A549 (cell line): ENCODE measurements at regions not wholly inside any gene's neighbourhood (a gene's known extent, or its start where the extent isn't known, plus 50 kb on each side); places are given as distances from the start of the nearest gene placed in this dataset.

Experiments
- ATAC-seq, 2 experiments: fragments of 200-7000 bp in 1 of 2; fragments of >200 bp in 1 of 2; cut with Nextera tagmentation in 1 of 2; cut with Tn5 transposase in 1 of 2; 3 replicates each; pipeline versions ENCODE4 v1.8.0 to v1.9.1; 2018 to 2020; ENCODE audit warnings: mild to moderate bottlenecking in 1 of 2, moderate library complexity in 1 of 2
- CTCF ChIA-PET: fragments of 300-600 bp; sonication (Branson Sonifier 250); formaldehyde crosslinking; extraction: SDS; loops from one replicate; lab custom pipeline; 2021; ENCODE audit warnings: antibody characterized with exemption, inconsistent platforms; lab: Yijun Ruan, JAX
- POLR2A ChIA-PET: fragments of 350-600 bp; formaldehyde crosslinking; extraction: SDS; loops from one replicate; lab custom pipeline; 2021; ENCODE audit warnings: antibody characterized with exemption, inconsistent platforms; lab: Yijun Ruan, JAX
- DNase-seq, 2 experiments: peaks; one replicate each; pipeline versions ENCODE4 v3.0.0 to v3.0.0-alpha.2; 2011 to 2016; ENCODE audit warnings: low read depth in 1 of 2, low spot score in 1 of 2
- FAIRE-seq: peaks from 2 replicates; lab custom pipeline; 2011; peaks lifted over from hg19 to GRCh38; lab: Jason Lieb, UNC
- H3K27ac ChIP-seq, 2 experiments: fragments of >200 bp; sonication (Bioruptor Twin); formaldehyde crosslinking; 3 replicates each; pipeline ENCODE4 v1.5.1; 2016 to 2017
- H3K4me1 ChIP-seq: fragments of >200 bp; sonication (Bioruptor Twin); formaldehyde crosslinking; 3 replicates; pipeline ENCODE4 v1.6.1; 2016
- H3K4me2 ChIP-seq: fragments of >200 bp; sonication (Bioruptor Twin); formaldehyde crosslinking; 3 replicates; pipeline ENCODE4 v1.6.1; 2016
- H3K4me3 ChIP-seq: fragments of >200 bp; sonication (Bioruptor Twin); formaldehyde crosslinking; 3 replicates; pipeline ENCODE4 v1.5.1; 2016
- H3K9me3 ChIP-seq: fragments of >200 bp; sonication (Bioruptor Twin); formaldehyde crosslinking; 3 replicates; pipeline ENCODE4 v1.6.1; 2016
- ATOH8 ChIP-seq: fragments of 250-450 bp; sonication (Bioruptor Pico); IDR thresholded peaks from 2 replicates; pipeline ENCODE4 v1.5.0; 2020; ENCODE audit warnings: low read depth, mild to moderate bottlenecking, moderate library complexity
- BCL3 ChIP-seq: fragments of >200 bp; sonication (Bioruptor Twin); formaldehyde crosslinking; IDR thresholded peaks from 3 replicates; pipeline ENCODE4 v1.6.1; 2016
- CEBPB ChIP-seq, 2 experiments: fragments of >200 bp in 1 of 2; sonication (Bioruptor Twin) in 1 of 2; formaldehyde crosslinking in 1 of 2; IDR thresholded peaks; 2 replicates each; pipeline ENCODE4 v1.6.1; 2012 to 2016
- CTCF ChIP-seq: fragments of >200 bp; sonication (Bioruptor Twin); formaldehyde crosslinking; IDR thresholded peaks from 3 replicates; pipeline ENCODE4 v1.5.1; 2016
- E2F6 ChIP-seq: IDR thresholded peaks from 2 replicates; pipeline ENCODE4 v1.6.1; 2012; ENCODE audit warnings: low read depth, borderline replicate concordance
- EHF ChIP-seq: fragments of 250-450 bp; sonication (Bioruptor Pico); IDR thresholded peaks from 2 replicates; pipeline ENCODE4 v1.5.0; 2020; ENCODE audit warnings: mild to moderate bottlenecking
- ELK1 ChIP-seq: fragments of 150-350 bp; IDR thresholded peaks from 2 replicates; pipeline ENCODE4 v1.6.1; 2014; ENCODE audit warnings: low read depth, mild to moderate bottlenecking, low read length
- FOSL2 ChIP-seq, 2 experiments: fragments of 450-650 bp in 1 of 2; fragments of >200 bp in 1 of 2; sonication (Bioruptor Twin) in 1 of 2; formaldehyde crosslinking; IDR thresholded peaks; 2 replicates each; pipeline versions ENCODE4 v1.5.0 to v1.6.1; 2016 to 2020; ENCODE audit warnings: mild to moderate bottlenecking in 1 of 2, moderate library complexity in 1 of 2
- GATA3 ChIP-seq: IDR thresholded peaks from 2 replicates; pipeline ENCODE4 v1.6.1; 2012; ENCODE audit warnings: borderline replicate concordance
- HDAC2 ChIP-seq: fragments of 200-600 bp; sonication (generic); IDR thresholded peaks from 2 replicates; pipeline ENCODE4 v1.6.1; 2016
- HES2 ChIP-seq: fragments of >200 bp; sonication (Bioruptor Twin); formaldehyde crosslinking; IDR thresholded peaks from 2 replicates; pipeline ENCODE4 v1.6.1; 2016
- HEYL ChIP-seq: fragments of 250-450 bp; sonication (Bioruptor Pico); IDR thresholded peaks from 2 replicates; pipeline ENCODE4 v1.8.0; 2021; ENCODE audit warnings: mild to moderate bottlenecking, moderate library complexity
- HOXB13 ChIP-seq: fragments of 250-450 bp; sonication (Bioruptor Pico); IDR thresholded peaks from 2 replicates; pipeline ENCODE4 v1.5.0; 2020; ENCODE audit warnings: low read depth, mild to moderate bottlenecking, moderate library complexity
- MYC ChIP-seq: IDR thresholded peaks from 2 replicates; pipeline ENCODE4 v1.6.1; 2012; ENCODE audit warnings: mild to moderate bottlenecking, inconsistent platforms, low read length, improper control_type of control experiment, borderline replicate concordance
- NFE2L2 ChIP-seq: fragments of 150-350 bp; conservative IDR thresholded peaks from 2 replicates; pipeline ENCODE4 v1.6.1; 2014; ENCODE audit warnings: low read length
- NPAS2 ChIP-seq: fragments of 250-450 bp; sonication (Bioruptor Pico); IDR thresholded peaks from 2 replicates; pipeline ENCODE4 v1.8.0; 2022; ENCODE audit warnings: mild to moderate bottlenecking, moderate library complexity, borderline replicate concordance
- PBX3 ChIP-seq: IDR thresholded peaks from 2 replicates; pipeline ENCODE4 v1.6.1; 2012
- POLR2AphosphoS2 ChIP-seq: conservative IDR thresholded peaks from 2 replicates; pipeline ENCODE4 v1.6.1; 2012; ENCODE audit warnings: low read length, improper control_type of control experiment, inconsistent platforms
- REST ChIP-seq: fragments of 200-600 bp; sonication (generic); IDR thresholded peaks from 2 replicates; pipeline ENCODE4 v1.6.1; 2016; ENCODE audit warnings: antibody characterized with exemption, mild to moderate bottlenecking, moderate library complexity
- SREBF2 ChIP-seq: fragments of 450-650 bp; IDR thresholded peaks from 2 replicates; pipeline ENCODE4 v1.6.1; 2014; ENCODE audit warnings: mild to moderate bottlenecking, moderate library complexity
- WGBS: methylation state at CpG from one replicate; pipeline ENCODE4 v1.1.6; 2017; ENCODE audit errors: missing lambda C conversion rate; 5-methylcytosine and 5-hydroxymethylcytosine counted together

GRCh38 chr21:18049461-18049860, 195.2 kb upstream of the CHODL start:
- no peak overlapping the region for H3K4me3 ChIP-seq
- H3K9me3 ChIP-seq = no peaks in the 10 kb centered on the region
- DNase-seq (no peak), FAIRE-seq (no peak), ATAC-seq (no peak)
- CTCF ChIA-PET = no interaction called here
- no peak overlapping the region for H3K27ac ChIP-seq
- TF ChIP-seq REST = no peak
- TF ChIP-seq SREBF2 = no peak
- TF ChIP-seq CEBPB (IDR thresholded peaks at IDR 0.05) = no peak
- no peak for TF ChIP-seq EHF
- TF ChIP-seq NFE2L2 = no peak
- TF ChIP-seq BCL3 = no peak
- no peak for TF ChIP-seq MYC
- no peak for TF ChIP-seq E2F6
- no peak for TF ChIP-seq HES2
- TF ChIP-seq HEYL (CRISPR knock-in tag) = no peak
- TF ChIP-seq CTCF = no peak
- TF ChIP-seq ATOH8 (CRISPR knock-in tag) = no peak
- TF ChIP-seq NPAS2 (CRISPR knock-in tag) = no peak
- no peak for TF ChIP-seq HDAC2
- WGBS = 8% methylated on average over 2 of the region's 2 CpGs
- no peak overlapping the region for H3K4me2 ChIP-seq
- POLR2A ChIA-PET = no interaction called here
- H3K4me1 ChIP-seq = no peaks in the 10 kb centered on the region

- Histone ChIP-seq H3K4me3 (no peak overlapping the region), H3K4me1 (no peaks in the 10 kb centered on the region), H3K4me2 (no peak overlapping the region), H3K27ac (no peak overlapping the region), H3K9me3 (no peaks in the 10 kb centered on the region)
- ATAC-seq (no peak), FAIRE-seq (no peak), DNase-seq (peak in 1 of 2 experiments; percentile 0)
- TF ChIP-seq GATA3 (no peak), NFE2L2 (no peak), ELK1 (no peak), PBX3 (no peak), HOXB13 (CRISPR knock-in tag) (no peak), FOSL2 (IDR thresholded peaks at IDR 0.05) (no peak), FOSL2 (CRISPR knock-in tag; IDR thresholded peaks at IDR 0.05) (no peak), POLR2AphosphoS2 (no peak)
- CTCF ChIA-PET = no interaction called here
- WGBS = 27% methylated on average over 3 of the region's 3 CpGs
- POLR2A ChIA-PET = no interaction called here
Observed at GRCh38 chr21:18041012-18041411, 203.6 kb upstream of the CHODL start.
